ENCODE measurements at regions not wholly inside any gene's neighbourhood (a gene's known extent, or its start where the extent isn't known, plus 50 kb on each side); places are given as distances from the start of the nearest gene placed in this dataset.

DNA sequence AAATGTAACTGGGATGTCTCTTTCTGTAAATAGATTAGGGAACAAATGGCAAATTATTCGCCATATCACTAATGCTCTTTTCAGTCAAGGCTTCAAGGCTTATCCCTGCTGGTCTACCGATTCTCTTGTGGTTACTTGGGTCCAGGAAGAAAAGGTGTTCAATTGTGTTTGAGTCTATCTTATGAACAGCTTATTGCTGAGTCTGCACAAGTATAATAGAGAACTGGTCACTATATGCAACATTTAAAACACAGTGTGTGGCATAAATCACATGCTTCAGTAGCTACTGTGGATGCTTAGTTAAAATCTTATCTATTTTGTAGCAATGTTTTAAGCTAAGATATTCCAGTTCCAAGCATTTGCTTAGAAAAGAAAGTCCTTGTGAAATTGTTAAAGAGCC lies 274.2 kb upstream of the FAM174A start:
- no peak for TF ChIP-seq CTCF (IDR thresholded peaks at IDR 0.05; ENCODE audit: low read depth, low read length, poor library complexity, severe bottlenecking)
- TF ChIP-seq EZH2phosphoT487 (IDR thresholded peaks at IDR 0.05; ENCODE audit: borderline replicate concordance, low read length): no peak
